ENCODE measurements at regions not wholly inside any gene's neighbourhood (a gene's known extent, or its start where the extent isn't known, plus 50 kb on each side); places are given as distances from the start of the nearest gene placed in this dataset.

- no peak for DNase-seq
Observed at GRCh38 chr22:49307870-49308269, 519.8 kb downstream of the BRD1 start.

- no peak for DNase-seq
Observed at GRCh38 chr22:49307481-49307830, 520.2 kb downstream of the BRD1 start.

GRCh38 chr22:49306632-49307480 lies 520.8 kb downstream of the BRD1 start:
- DNase-seq: no peak

GRCh38 chr22:49305966-49306631 lies 521.6 kb downstream of the BRD1 start:
- DNase-seq: no peak

GRCh38 chr22:49305214-49305965 lies 522.3 kb downstream of the BRD1 start:
- DNase-seq: no peak

- no peak for DNase-seq
Observed at GRCh38 chr22:49303781-49304461, 523.8 kb downstream of the BRD1 start.

- no peak for DNase-seq
Observed at GRCh38 chr22:49303061-49303735, 524.5 kb downstream of the BRD1 start.

- DNase-seq: no peak
Observed at GRCh38 chr22:49302530-49302929, 525.1 kb downstream of the BRD1 start.

- no peak for DNase-seq
Observed at GRCh38 chr22:49302150-49302460, 525.6 kb downstream of the BRD1 start.

- DNase-seq: no peak
Observed at GRCh38 chr22:49301398-49302149, 526.1 kb downstream of the BRD1 start.

GRCh38 chr22:49300951-49301397 lies 526.7 kb downstream of the BRD1 start:
- no peak for DNase-seq

GRCh38 chr22:49300241-49300640 lies 527.4 kb downstream of the BRD1 start:
- no peak for DNase-seq

GRCh38 chr22:49299821-49300231 lies 527.8 kb downstream of the BRD1 start:
- no peak for DNase-seq

GRCh38 chr22:49298834-49299750 lies 528.6 kb downstream of the BRD1 start:
- DNase-seq: no peak

GRCh38 chr22:49297871-49298721 lies 529.6 kb downstream of the BRD1 start:
- no peak for DNase-seq

- DNase-seq: no peak
Observed at GRCh38 chr22:49297286-49297870, 530.3 kb downstream of the BRD1 start.

- no peak for DNase-seq
Observed at GRCh38 chr22:49296561-49296960, 531.1 kb downstream of the BRD1 start.

- DNase-seq: no peak
Observed at GRCh38 chr22:49295851-49296560, 531.7 kb downstream of the BRD1 start.

GRCh38 chr22:49295465-49295743 lies 532.3 kb downstream of the BRD1 start:
- DNase-seq: no peak
